ENCODE measurements at regions not wholly inside any gene's neighbourhood (a gene's known extent, or its start where the extent isn't known, plus 50 kb on each side); places are given as distances from the start of the nearest gene placed in this dataset.
"Not testable (repeated sequence)": the region's sequence is repeated elsewhere in the genome, so short reads cannot be mapped to it uniquely, and the experiment has no call there.

DNA sequence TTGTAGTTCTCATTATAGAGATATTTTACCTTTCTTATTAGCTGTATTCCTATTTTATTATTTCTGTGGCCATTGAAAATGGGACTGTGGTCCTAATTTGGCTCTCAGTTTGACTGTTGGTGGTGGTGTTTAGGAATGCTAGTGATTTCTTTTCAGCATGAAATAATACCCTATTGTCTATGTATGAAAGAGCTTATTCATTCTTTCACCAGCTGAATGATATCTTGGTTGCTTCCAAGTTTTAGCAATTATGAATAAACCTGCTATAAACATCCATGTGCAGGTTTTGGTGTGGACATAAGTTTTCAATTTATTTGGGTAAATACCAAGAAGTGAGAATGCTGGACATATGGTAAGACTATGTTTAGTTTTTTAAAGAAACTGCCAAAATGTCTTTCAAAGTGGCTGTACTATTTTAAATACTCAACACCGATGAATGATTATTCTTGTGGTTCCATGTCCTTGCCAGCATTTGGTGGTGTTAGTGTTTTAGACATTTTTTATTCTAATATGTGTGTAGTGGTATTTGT lies 501.6 kb upstream of the GYPC start:
- no peak for DNase-seq

GRCh38 chr2:126160950-126161349 lies 495.0 kb upstream of the GYPC start:
- DNase-seq: not testable (repeated sequence)

DNA sequence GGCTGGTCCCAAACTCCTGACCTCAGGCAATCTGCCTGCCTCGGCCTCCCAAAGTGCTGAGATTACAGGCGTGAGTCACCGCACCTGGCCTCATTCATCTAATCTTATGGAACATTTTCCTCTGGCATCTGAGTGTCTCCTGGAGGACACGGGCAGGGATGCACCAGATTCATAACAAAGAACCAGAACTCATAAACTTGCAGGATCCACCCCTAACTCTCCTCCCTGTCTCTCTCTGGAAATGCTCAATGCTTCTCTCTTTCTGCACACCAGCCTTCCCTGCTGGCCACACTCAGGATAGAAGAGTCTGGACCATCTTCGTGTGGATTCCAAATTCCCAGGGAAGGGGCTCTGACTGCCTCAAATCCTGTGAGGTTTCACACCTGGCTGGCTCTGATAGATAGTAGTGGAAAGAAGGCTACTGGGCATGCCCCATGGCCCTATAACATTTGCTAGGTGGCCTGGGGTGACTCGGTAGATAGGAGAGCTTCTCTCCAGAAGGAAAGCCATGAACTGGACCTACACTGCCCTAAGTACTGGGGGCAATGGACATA lies 483.2 kb upstream of the GYPC start:
- no peak for DNase-seq

- no peak for DNase-seq
Observed at GRCh38 chr2:126175222-126175621, 480.7 kb upstream of the GYPC start.

DNA sequence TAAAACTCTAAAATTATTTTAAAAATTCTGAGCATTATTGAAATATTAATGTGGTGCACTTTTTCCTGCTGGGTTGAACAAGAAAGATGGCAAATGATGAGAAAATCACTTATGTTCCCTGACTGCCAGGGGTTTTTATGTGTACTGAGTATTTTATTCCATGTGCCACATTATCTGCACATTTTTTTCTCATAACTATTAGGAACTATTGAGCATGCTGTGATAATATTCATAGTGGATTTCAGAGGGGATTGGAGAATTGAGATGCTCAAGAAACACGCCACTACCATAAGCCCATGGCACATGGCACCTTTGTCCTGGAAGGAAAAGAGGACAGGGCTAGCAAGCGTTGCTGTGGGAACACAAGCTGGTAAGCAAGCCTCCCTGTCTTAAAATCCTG lies 478.5 kb upstream of the GYPC start:
- DNase-seq: no peak

GRCh38 chr2:126187668-126188067 lies 468.3 kb upstream of the GYPC start:
- no peak for DNase-seq

GRCh38 chr2:126189527-126189926 lies 466.4 kb upstream of the GYPC start:
- no peak for DNase-seq

DNA sequence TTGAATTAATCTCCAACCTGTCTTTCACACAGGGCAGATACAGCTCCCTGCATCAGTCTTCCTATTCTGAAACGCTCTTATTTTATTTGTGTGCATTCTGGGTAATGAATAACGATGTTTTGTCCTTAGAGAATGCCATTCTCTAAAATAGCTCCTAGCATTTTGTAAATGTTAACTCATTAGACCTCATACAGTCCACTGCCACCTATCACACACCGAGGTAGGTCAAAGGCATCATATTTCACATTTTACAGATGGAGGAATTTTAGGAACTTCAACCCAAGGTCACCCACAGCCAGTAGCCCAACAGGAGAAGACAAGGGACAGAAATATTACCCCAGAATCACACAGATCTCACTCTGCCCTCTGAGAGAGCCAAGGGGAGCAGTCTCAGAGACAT lies 455.4 kb upstream of the GYPC start:
- DNase-seq: no peak

DNA sequence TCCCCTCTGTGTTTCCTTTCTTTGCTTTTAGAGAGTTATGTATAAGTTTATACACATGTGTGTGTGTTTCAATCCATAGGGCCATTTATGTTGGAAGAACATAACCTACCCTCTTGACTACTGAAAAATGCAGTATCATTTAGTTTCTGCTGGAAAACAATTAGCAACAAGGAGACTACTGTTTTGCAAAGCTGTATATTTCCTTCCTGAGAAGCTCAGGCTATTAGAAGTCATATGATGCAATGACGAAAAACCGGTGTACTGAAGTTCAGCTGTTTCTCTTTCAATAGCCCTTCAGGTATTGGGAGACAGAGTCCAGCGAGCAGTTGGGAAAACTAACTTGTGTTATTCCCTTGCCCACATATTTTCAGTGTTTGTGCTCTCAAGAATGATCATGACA lies 447.7 kb upstream of the GYPC start:
- no peak for DNase-seq

- no peak for DNase-seq
Observed at GRCh38 chr2:126212735-126213134, 443.2 kb upstream of the GYPC start.

DNA sequence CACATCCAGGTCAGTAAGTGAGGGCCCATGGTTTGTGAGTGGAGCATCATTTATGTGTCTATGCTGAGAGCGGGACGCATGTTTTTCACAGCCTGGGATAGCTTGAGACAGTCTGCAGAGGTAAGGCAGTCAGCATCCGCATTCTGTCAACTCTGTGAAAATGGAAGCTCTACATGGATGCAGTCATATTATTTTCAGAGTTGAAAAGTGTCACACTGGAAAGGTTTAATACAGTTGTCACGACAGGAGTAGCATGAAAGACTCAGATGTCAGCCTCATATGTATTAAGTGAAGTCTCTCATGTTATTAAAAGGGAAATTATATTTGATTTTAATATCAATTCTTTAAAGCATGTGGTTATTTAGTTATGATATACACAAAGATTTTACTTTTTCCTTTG lies 436.9 kb upstream of the GYPC start:
- DNase-seq: no peak

DNA sequence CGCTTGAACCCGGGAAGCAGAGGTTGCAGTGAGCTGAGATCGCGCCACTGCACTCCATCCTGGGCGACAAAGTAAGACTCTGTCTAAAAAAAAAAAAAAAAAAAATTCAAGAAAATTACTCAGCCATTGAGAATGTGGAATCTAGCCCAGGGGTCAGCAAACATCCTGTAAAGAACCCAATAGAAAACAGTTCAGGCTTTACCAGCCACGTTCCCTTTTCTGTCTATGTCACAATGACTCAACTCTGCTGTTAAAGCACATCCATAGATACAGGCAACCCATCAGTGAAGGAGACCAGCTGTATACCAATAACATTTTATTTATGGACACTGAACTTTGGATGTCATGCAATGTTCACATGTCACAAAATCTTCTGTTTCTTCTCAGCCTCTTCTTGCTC lies 435.6 kb upstream of the GYPC start:
- no peak for DNase-seq

DNA sequence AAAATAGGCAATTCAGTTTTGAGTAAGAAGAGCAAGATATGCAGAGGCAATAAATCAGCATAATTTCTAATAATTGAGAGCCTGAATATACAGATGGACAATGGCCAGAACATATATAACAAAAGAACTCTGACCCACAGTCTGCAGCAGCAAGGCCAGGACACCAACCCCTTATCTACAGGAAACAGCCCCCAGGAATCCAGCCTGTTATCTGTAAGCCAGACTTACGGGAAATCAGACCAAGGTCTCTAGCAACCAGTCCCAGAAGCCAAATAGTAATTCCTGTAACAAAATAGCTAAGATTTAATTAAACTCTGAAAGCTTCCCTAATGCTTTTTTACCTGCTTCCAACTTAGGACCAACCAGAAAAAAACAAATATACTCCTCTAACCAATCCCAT lies 434.5 kb upstream of the GYPC start:
- no peak for DNase-seq

GRCh38 chr2:126222278-126222677 lies 433.7 kb upstream of the GYPC start:
- no peak for DNase-seq

GRCh38 chr2:126224776-126225175 lies 431.2 kb upstream of the GYPC start:
- no peak for DNase-seq

GRCh38 chr2:126227250-126227649 lies 428.7 kb upstream of the GYPC start:
- DNase-seq: no peak

DNA sequence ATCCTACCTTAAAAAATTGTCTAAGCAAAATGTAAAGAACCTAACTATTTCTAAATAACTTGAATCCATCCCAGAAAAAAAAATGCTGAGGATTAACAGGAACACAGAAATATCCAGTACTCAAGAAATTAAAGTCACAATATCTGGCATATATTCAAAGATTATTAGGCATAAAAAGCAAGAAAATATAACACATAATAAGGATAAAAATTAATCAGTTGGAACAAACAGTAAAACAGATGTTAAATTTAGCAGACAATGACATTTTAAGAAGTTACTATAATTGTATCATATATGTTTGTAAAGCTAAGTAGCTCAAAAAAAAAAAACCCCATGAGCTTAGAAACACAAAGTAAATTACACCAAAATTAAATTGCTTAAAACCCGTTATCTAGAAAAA lies 427.4 kb upstream of the GYPC start:
- no peak for DNase-seq

GRCh38 chr2:126238251-126238650 lies 417.7 kb upstream of the GYPC start:
- DNase-seq: no peak

GRCh38 chr2:126239320-126239955 lies 416.5 kb upstream of the GYPC start:
- DNase-seq: no peak

GRCh38 chr2:126241001-126241400 lies 415.0 kb upstream of the GYPC start:
- no peak for DNase-seq

GRCh38 chr2:126241411-126241810 lies 414.5 kb upstream of the GYPC start:
- DNase-seq: no peak

GRCh38 chr2:126244937-126245336 lies 411.0 kb upstream of the GYPC start:
- DNase-seq: peak; percentile 60 to 66

- no peak for DNase-seq
Observed at GRCh38 chr2:126253669-126254068, 402.3 kb upstream of the GYPC start.

DNA sequence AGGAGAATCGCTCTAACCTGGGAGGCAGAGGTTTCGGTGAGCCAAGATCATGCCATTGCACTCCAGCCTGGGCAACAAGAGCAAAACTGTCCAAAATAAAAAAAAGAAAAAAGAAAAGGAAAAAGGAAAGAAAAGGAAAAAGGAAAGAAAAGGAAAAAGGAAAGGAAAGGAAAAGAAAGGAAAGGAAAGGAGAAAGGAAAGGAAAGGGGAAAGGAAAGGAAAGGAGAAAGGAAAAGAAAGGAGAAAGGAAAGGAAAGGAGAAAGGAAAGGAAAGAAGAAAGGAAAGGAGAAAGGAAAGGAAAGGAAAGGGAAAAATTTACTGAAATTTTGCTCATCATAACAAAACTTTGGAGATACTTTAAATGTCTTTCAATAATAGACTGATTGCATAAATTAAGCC lies 391.3 kb upstream of the GYPC start:
- DNase-seq: no peak

GRCh38 chr2:126269911-126270310 lies 386.0 kb upstream of the GYPC start:
- no peak for DNase-seq
